SKM-1 (cell line): ENCODE measurements at regions not wholly inside any gene's neighbourhood (a gene's known extent, or its start where the extent isn't known, plus 50 kb on each side); places are given as distances from the start of the nearest gene placed in this dataset.
A peak's percentile ranks its signal among the peaks of the same experiment; 100 is the strongest.
"Not testable (repeated sequence)": the region's sequence is repeated elsewhere in the genome, so short reads cannot be mapped to it uniquely, and the experiment has no call there.

Experiments
- DNase-seq: peaks from one replicate; lab custom pipeline; 2025; ENCODE audit not compliant: unreplicated experiment; lab: John Stamatoyannopoulos, UW

DNA sequence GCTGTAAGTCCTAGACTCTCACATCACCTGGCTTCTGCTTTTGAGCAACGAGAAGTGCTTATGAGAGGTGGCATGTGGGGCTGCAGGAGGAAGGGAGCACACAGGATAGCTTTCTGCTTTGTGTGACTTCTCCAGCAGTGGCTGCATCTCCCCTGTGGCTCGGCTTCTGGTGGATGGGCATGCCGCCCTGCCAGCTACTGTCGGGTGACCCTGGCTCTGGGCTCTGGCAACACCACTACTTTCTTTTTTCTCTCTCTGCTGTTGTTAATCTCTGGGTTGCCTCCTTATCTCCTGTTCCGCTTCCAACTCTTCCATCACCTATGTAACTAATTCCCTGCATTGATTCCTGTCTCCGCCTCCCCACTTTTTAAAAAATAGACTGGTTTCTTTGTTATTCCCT lies 209.1 kb upstream of the DAAM1 start:
- DNase-seq = no peak

DNA sequence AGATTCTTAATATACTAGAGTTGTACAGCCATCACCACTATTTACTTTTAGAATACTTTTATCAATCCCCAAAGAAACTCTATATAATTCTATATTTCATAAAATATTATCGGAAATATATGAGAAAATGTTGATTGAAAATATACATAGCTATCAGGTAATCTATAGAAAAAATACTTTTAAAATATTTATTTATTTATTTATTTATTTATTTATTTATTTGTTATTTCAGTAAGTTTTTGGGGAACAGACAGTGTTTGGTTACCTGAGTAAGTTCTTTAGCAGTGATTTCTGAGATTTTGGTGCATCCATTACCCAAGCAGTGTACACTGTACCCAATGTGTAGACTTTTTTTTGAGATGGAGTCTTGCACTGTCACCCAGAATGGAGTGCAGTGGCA lies 206.6 kb upstream of the DAAM1 start:
- no peak for DNase-seq

DNA sequence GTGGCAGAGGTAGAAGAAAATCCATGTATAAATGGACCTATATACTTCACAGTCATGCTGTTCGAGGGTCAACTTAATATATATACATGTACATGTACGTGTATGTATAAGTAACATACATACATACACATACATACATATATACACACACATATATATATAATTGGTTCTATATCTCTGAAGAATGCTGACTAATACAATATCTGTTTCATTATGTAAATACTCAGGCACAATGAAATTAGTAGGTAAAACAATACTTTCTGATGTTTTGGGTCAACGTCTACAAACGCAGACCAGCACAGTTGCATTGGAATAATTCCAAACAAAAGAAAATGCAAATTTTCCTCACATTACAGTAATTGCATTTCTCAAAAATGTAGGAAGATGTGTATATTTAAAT lies 202.7 kb upstream of the DAAM1 start:
- DNase-seq = no peak

DNA sequence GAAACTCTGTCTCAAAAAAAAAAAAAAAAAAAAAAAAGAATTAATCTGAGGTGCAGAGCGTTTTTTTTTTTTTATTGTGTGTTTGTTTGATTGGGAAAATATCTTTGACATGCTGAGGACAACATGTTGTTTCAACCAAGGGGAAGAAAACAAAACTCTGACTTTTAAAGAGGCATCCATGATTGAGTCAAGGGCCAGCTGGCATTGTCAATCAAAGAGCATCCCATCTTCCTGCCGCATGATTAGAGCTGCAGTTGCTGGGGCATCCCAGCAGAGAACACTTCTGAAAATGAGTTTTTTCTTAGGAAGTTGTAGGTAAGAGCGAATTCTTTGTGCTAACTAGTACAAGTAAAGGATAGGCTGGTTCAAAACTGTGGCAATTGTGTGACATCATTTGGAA lies 200.9 kb upstream of the DAAM1 start:
- no peak for DNase-seq

DNA sequence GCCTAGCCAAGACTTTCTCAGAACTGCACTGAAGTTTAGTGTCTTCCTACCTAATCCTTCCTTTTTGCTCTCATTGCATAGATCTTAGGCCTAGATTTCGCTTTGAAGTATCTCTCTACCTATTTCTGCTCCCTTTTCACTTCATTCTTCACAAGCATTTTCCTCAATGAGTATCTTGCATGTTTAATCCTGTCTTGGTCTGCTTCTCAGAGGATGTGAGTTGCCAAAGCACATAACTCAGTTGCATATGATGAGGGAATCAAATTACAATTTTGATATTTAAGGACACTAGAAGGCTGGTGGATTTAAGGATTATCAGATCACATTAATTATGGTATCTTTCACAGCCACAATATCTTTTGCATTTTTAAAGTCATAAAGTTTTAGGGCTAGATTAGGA lies 195.5 kb upstream of the DAAM1 start:
- DNase-seq = no peak

DNA sequence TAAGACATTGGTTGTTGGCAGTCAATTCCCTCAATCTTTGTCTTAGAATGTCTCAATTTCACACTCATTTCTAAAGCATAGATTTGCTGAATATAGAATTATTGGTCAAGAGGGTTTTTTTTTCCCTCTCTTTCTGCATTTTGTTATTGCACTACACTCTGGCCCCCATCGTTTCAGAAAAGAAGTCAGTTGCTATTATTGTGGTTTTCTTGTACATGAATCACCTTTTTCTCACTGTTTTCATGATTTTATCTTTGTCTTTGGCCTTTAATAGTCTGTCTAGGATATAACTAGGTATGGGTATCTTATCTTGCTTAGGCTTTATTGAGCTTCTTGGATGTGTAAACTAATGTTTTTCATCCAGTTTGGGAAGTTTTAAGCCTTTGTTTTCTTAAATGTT lies 194.3 kb upstream of the DAAM1 start:
- no peak for DNase-seq

DNA sequence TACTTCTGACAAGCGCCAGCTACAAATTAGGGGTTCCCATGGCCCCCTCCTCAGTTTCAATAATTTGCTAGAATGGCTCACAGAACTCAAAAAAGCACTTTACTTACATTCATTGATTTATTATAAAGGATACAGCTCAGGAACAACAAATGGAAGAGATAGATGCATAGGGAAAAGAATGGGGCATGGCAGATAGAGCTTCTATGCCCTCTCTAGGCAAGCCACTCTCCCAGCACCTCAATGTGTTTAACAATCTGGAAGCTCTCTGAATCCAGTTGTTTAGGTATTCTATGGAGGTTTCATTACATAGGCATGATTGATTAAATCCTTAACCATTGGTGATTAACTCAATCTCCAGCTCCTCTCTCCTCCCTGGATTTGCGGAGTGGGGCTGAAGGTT lies 184.5 kb upstream of the DAAM1 start:
- DNase-seq = no peak

DNA sequence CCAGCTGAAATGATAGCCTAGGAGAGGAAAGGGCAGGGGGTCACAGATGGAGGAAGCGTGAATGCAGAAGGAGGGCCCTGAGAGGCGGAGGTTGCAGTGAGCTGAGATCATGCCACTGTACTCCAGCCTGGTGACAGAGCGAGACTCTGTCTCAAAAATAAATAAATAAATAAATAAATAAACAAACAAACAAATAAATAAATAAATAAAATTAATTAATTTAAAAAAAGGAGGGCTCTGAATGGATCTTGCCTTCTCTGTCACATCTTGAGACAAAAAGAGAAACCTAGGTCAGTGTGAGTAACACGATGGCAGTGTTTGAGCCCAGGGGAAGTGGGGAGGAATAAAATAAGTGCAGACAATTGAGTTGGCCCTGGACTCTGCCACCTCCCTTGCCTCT lies 182.3 kb upstream of the DAAM1 start:
- not testable (repeated sequence) for DNase-seq

DNA sequence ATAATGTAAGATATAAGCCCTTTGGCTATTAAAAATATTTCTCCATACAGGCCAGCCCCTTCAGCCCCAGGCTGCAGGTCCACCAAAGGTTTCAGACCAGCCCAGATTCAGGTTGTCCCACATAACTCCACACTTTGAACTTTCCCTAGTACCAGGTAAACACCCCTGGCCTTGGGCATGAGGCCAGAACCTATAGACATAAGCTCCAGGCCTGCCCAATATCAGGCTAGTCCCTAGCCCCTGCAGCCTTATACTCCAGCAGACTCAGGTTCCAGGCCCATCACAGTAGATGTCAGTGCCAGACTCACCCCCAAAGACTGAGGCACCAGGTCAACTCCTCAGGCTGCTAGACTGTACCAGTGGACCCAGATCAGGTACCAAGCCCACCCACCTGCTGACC lies 178.5 kb upstream of the DAAM1 start:
- DNase-seq = no peak

DNA sequence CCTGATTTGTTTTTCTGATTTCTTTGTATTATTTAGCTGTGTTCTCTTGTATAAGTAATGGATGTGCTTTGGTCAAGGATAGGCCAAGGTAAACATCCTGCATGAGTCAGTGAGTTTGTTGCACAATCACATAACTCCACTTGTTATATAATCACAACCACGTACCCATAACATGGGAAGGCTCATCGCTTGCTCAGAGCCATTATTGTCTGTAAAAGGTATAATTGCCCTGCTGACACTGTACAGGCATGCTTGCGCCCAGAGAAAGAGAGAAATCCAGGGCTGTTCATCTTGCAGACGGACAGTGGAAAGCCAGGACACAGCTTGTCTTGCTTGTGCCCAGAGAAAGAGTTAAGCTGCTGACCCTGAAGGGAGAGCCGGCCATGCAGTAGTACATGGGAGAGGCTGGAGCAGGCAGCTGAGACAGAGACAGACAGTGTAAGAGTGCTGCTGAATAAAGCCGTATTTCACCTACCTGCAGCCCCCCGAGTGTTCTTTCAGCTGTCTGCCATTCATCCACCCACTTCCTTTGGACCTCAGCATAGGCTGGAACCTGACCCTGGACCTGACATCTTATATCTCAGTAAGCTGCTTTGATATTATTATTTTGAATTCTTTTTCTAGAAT lies 174.7 kb upstream of the DAAM1 start:
- no peak for DNase-seq

DNA sequence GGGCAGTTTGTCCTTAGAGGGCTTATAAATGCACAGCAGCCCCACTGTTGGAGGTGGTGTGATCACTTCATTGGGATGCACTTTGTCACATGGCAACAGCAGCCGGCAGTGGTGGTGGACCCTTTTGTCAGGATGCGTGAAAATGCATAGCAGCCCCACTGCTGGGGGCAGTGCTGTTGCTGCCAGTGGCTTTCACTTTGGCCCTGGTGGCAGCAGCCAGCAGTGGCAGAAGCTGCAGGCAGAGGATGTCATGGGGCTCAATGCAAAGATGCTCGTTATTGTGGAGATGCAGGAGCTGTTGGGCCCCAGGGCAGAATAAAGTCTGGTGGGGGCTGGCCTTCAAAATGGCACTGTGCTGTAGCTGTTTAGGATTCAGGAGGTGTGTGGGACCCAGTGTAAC lies 173.0 kb upstream of the DAAM1 start:
- DNase-seq = no peak

DNA sequence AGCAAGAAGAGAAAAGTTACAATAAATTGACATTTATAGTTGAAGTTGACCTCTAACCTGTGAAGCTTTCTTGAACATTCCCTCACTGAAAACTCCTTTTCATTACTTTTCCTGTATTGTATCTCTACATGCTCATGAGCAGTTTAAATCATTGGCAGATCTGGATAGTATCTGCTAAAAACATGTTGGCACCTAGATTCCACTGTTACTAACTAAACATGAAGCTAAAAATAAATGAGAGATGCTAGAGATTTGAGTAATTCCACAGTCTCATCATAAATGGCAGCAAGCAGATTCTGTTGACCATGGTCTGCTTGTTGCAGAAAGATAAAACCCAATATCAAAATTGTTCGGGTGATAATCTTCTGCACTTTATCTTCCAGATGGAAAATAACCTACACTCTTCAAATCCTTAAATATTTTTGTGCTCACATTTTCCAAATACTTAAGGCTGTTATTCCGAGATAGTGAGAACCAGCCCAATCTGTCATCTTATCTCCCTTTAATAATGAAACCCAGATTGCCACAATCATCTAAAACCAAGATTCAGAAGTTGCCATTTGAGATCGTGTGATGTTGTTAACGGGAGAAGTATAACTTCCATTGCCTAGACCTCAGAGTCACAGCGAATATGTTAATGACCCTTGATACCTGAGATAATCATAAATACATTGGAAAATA lies 171.0 kb upstream of the DAAM1 start:
- no peak for DNase-seq

DNA sequence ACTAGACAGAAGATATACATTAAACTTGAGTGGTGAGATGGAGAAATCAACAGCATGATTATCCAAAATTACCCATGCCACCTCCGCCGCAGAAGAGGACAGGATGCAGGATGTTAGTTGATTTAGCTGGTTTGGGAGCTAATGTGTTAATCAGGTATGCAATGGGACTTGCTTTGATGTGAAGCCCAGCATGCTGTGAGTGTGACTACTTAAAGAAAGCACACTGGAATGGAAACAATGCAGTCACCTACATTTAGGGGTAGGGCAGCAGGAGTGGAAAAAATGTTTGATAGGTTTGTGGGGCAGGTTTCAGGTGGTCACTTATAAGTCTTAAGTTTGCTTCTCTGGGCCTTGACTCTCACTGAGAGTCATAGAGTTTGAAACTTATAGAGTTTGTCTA lies 170.0 kb upstream of the DAAM1 start:
- no peak for DNase-seq

DNA sequence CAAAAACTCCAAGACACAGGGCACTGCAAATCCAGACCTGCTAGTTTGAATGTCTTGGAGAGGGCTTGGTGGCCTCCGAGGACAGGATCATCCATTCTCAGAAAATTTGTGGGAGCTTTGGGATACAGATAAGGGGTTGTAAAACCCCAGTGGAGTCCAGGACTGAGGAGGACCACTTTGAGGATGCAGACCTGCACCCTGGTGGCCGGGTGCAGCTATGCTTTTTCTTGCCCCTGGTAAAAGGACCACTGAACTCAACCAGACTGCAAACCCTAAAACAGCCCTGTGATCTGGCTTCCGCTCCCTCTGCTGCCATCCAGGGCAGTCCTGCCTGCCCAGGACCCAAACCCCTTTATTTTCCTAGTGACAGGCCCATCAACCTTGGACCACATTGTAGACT lies 169.5 kb upstream of the DAAM1 start:
- no peak for DNase-seq

DNA sequence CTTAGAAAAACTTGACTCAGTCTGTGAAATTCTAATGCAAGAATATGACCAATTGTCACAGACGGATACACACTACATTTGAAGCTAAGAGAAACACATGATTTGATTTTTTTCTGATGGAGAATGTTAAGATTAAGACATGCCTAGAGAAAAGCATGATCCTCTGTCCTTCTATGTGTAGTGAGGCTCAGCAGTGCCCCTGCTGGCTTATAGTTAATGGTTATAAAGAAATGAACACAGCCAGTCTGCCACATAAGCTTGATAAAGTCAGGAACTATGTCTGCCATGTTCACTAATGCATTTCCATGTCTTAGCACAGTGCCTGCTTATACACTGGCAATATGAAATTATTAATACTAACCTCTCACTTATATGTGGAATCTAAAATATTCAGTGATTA lies 168.1 kb upstream of the DAAM1 start:
- no peak for DNase-seq

DNA sequence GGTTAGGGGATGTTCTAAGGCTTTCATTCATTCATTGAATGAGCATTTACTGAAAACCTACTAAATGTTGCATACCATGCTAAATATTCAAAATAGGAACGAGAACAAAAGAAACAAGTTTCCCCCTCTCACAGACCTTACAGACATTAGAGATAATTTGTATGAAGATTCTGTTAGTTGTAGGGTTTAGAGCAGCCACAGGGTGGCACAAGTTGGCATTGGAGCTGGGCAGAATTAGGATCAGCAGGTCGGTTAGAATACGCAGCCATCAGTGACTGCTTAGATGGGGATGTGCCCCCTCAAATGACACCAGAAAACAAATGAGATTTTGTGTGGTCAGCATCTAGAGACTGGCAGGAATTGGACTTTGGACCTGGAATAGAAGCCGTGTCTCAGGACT lies 166.3 kb upstream of the DAAM1 start:
- DNase-seq = no peak

DNA sequence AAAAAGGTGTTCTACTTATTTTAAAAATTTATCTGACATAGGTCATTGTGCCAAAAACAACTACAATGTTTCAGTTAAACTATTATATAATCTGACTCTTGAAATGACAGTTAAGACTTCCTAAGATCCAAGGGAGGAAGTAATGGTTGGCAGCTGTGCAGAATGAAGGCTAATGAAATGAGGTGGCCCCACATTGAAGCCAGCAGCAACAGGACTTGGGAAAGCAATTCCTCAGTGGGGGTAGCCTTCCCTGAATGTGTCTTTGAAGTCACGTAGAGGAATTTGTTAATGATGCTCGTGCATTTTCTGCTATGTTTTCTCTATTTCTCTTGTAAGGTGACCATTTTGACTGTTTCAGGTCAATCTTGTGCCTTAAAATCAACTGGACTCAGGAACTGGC lies 162.4 kb upstream of the DAAM1 start:
- no peak for DNase-seq

DNA sequence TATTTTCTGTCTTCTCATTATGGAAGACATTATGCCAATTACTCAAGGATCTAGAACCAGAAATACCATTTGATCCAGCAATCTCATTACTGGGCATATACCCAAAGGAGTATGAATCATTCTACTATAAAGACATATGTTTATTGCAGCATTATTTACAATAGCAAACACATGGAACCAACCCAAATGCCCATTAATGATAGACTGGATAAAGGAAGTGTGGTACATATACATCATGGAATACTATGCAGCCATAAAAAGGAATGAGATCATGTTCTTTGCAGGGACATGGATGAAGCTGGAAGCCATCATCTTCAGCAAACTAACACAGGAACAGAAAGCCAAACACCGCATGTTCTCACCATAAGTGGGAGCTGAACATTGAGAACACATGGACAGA lies 161.8 kb upstream of the DAAM1 start:
- not testable (repeated sequence) for DNase-seq

DNA sequence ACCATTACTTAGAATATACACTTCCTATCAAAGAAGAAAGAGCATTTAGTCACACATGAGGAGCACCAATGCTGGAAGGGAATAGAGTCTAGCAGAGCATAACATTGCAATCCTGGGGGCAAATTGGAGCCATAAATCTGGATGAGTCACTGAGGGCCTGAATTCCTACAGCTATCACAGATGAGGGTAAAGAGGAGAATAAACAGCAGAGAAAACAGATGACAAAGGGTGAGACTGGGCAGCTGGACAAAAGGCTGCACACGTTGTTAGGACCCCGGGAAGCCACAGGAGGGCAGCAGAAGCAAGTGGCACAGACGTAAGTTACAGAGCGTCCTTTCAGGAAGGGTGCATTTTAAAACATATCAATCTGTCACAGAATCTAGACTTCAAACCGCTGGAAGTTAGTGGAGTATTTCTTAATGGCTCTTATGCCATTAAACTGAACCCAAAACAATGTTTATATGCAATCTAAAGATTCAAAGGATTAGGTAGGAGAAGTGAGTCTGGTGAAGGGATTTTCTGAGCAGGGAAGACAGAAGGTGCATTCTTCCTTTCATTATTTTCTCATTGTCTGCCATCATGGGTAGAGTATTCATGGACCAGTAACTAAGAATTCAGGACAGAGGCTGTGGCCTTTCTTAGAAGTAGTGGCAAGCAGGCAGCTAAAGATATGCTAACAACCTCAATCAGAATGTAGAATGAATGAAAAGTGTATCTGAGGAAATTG lies 159.8 kb upstream of the DAAM1 start:
- peak; percentile 12 for DNase-seq

DNA sequence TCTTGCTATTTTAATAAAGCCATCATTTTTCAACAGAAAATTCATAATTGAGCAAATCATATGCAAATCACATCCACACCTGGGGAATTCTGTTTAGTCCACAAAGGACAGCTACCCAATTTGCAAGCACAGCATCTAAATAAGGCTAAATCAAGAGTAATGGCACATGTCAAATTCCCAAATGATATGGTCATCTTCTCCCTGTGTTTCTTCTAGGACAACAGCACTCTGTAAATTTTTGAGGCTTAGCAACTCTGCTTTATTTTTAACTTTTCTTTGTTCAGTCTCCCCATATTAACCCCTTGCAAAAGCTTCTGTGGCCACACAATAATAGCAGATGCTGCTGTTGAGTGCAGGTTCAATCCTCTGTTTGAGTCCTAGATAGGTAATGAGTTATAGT lies 155.6 kb upstream of the DAAM1 start:
- no peak for DNase-seq

DNA sequence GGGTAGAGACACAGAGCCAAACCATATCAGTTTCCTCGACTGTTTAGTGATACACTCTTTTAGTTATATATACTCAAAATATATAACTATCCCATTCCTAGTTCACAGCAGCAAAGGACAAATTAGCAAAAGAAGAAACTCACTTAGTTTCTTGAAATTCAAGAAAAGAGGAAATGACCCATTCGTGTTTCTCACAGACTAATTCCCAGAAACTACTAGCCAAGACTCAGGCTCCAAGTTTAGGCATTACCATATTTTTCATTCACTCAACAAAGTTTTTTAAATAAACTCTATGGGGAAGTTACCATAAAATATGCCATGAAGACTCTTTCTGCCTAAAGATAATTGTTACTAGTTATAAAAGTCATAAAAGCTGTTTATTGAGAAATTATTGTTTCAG lies 152.3 kb upstream of the DAAM1 start:
- no peak for DNase-seq

DNA sequence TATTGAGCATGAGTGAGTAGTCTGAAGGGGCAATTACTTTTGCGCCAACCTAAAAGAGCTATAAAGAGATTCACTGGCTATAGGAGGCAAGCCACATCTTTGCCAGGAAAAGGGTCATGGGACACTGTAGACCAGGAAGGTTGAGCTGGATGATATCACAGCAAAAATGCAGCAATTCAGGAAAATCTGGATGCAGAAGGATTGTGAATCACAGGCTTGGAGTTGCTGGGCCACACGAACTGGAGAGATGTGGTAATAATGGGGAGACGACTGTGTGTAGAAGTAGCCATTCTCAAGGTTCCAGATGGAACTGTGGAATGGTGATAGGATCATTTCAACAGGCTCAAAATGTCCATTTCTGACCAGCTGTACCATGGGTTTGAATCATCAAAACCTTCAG lies 151.4 kb upstream of the DAAM1 start:
- no peak for DNase-seq

DNA sequence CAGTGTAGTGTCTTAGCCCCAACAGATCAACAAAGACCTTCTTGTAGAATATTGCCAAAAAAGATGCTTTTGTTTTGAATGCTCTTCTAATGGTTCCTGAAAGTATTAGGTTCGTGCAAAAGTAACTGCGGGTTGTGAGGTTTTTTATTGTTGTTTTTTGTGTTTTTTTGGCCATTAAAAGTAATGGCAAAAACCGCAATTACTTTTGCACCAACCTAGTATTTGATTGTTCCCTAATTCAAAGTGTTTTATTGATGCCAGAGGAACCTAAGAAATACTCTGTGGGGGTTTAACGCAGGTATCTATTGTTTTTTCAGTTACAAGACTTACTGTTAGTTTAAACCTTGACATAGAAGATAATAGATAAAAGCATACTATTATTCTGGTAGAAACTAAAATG lies 150.8 kb upstream of the DAAM1 start:
- DNase-seq = no peak
